GM21381 (cell line): ENCODE measurements at regions not wholly inside any gene's neighbourhood (a gene's known extent, or its start where the extent isn't known, plus 50 kb on each side); places are given as distances from the start of the nearest gene placed in this dataset.
"Not testable (repeated sequence)": the region's sequence is repeated elsewhere in the genome, so short reads cannot be mapped to it uniquely, and the experiment has no call there.

Source experiments
- ATAC-seq: cut with Tn5 transposase; IDR thresholded peaks from one replicate; pipeline ENCODE4 v1.9.1; 2021; ENCODE audit warnings: mild to moderate bottlenecking, moderate library complexity; ENCODE audit not compliant: unreplicated experiment

GRCh38 chr20:47963022-47963421 lies 177.7 kb upstream of the SULF2 start:
- no peak for ATAC-seq

- no peak for ATAC-seq
Observed at GRCh38 chr20:47962286-47962963, 177.1 kb upstream of the SULF2 start.

- no peak for ATAC-seq
Observed at GRCh38 chr20:47960769-47961541, 175.7 kb upstream of the SULF2 start.

GRCh38 chr20:47960277-47960676 lies 175.0 kb upstream of the SULF2 start:
- ATAC-seq, result no peak

GRCh38 chr20:47957989-47958801 lies 172.9 kb upstream of the SULF2 start:
- not testable (repeated sequence) for ATAC-seq

GRCh38 chr20:47957135-47957534 lies 171.9 kb upstream of the SULF2 start:
- no peak for ATAC-seq

GRCh38 chr20:47956268-47956995 lies 171.2 kb upstream of the SULF2 start:
- ATAC-seq, result no peak

GRCh38 chr20:47953471-47953870 lies 168.2 kb upstream of the SULF2 start:
- ATAC-seq, result no peak

GRCh38 chr20:47952023-47952564 lies 166.8 kb upstream of the SULF2 start:
- ATAC-seq, result no peak

- ATAC-seq, result no peak
Observed at GRCh38 chr20:47951521-47951971, 166.3 kb upstream of the SULF2 start.

- no peak for ATAC-seq
Observed at GRCh38 chr20:47950913-47951283, 165.6 kb upstream of the SULF2 start.

- ATAC-seq, result no peak
Observed at GRCh38 chr20:47950124-47950912, 165.0 kb upstream of the SULF2 start.

- ATAC-seq, result no peak
Observed at GRCh38 chr20:47949230-47949629, 163.9 kb upstream of the SULF2 start.

- ATAC-seq, result no peak
Observed at GRCh38 chr20:47944682-47945081, 159.4 kb upstream of the SULF2 start.

- no peak for ATAC-seq
Observed at GRCh38 chr20:47941869-47942268, 156.6 kb upstream of the SULF2 start.

GRCh38 chr20:47940101-47940813 lies 155.0 kb upstream of the SULF2 start:
- ATAC-seq, result no peak

- ATAC-seq, result no peak
Observed at GRCh38 chr20:47936612-47937011, 151.3 kb upstream of the SULF2 start.

GRCh38 chr20:47934761-47935160 lies 149.5 kb upstream of the SULF2 start:
- ATAC-seq, result no peak

- no peak for ATAC-seq
Observed at GRCh38 chr20:47931443-47931842, 146.2 kb upstream of the SULF2 start.
